ENCODE measurements at regions not wholly inside any gene's neighbourhood (a gene's known extent, or its start where the extent isn't known, plus 50 kb on each side); places are given as distances from the start of the nearest gene placed in this dataset.

DNA sequence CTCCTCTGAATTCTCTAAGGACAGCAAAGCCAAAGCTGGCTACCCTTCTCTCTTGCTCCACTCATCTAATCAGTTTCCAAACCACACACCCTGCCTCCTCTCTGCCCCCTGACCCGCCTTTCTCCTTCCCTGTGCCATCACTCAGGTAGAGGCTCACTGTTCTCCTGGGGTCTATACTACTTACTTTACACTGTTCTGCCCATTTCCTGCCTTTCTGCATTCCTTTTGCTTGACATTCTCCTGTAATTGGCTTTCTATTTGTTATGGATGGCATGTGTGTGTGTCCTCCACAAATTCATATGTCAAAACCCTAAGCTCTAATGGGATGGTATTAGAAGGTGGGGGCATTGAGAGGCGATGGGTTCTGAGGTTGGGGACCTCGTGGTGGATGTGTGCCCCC, 675.2 kb upstream of the ID2 start:
- DNase-seq (no peak), ATAC-seq (ENCODE audit: low read depth) (no peak)
- Mint-ChIP-seq H3K27ac (no peak overlapping the region), H3K36me3 (ENCODE audit: low read depth) (no peaks in the 10 kb centered on the region), H3K9me3 (no peaks in the 10 kb centered on the region), H3K4me1 (no peaks in the 10 kb centered on the region), H3K27me3 (peaks cover 9% of the 10 kb centered on the region), H3K4me3 (no peak overlapping the region)
- CTCF ChIA-PET: no interaction called here
- intact Hi-C loops (cut with micrococcal nuclease): no loop called here
- POLR2A ChIA-PET: interaction anchor here (0.6 kb wide), 1 partner anchor 675 kb away, joined by 3 read pairs; the partner anchor contains the start of gene ID2
- TF ChIP-seq, protein P1, sequence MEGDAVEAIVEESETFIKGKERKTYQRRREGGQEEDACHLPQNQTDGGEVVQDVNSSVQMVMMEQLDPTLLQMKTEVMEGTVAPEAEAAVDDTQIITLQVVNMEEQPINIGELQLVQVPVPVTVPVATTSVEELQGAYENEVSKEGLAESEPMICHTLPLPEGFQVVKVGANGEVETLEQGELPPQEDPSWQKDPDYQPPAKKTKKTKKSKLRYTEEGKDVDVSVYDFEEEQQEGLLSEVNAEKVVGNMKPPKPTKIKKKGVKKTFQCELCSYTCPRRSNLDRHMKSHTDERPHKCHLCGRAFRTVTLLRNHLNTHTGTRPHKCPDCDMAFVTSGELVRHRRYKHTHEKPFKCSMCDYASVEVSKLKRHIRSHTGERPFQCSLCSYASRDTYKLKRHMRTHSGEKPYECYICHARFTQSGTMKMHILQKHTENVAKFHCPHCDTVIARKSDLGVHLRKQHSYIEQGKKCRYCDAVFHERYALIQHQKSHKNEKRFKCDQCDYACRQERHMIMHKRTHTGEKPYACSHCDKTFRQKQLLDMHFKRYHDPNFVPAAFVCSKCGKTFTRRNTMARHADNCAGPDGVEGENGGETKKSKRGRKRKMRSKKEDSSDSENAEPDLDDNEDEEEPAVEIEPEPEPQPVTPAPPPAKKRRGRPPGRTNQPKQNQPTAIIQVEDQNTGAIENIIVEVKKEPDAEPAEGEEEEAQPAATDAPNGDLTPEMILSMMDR (IDR thresholded peaks at IDR 0.05): no peak

DNA sequence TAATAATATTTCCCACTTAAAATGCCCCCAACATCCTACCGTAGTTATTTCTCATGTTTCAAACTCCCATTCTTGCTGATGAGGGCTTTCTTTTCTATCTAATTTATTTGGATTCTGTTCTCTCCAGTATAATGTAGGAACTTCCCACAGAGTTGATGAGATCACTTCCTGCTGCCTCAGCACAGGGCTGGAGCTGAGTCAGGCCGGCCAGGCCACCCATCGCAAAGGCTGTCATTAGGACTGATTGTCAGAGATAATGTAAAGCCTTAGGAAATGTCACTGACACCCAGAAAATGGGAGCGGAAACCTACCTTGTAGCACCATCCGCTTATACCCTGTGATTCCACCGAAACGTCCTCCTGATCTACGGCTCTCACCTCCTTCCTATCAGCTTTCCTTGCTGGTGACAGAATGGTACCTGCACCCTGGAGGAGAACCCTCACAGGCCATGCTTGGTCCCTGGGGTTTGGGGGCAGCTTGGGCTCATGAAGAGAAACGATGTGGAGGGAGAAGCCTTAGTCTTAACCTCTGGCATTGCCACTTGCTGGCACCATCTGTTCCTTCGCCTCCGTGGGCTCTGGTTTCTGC, 672.8 kb upstream of the ID2 start:
- POLR2A ChIA-PET: no interaction called here
- TF ChIP-seq, protein P1 (IDR thresholded peaks at IDR 0.05): no peak
- Mint-ChIP-seq H3K4me3 (no peak overlapping the region), H3K9me3 (no peaks in the 10 kb centered on the region), H3K27ac (no peak overlapping the region), H3K36me3 (ENCODE audit: low read depth) (no peaks in the 10 kb centered on the region), H3K27me3 (peaks cover 22% of the 10 kb centered on the region), H3K4me1 (no peaks in the 10 kb centered on the region)
- intact Hi-C loops (cut with micrococcal nuclease): no loop called here
- CTCF ChIA-PET: no interaction called here
- ATAC-seq (ENCODE audit: low read depth) (no peak), DNase-seq (no peak)

DNA sequence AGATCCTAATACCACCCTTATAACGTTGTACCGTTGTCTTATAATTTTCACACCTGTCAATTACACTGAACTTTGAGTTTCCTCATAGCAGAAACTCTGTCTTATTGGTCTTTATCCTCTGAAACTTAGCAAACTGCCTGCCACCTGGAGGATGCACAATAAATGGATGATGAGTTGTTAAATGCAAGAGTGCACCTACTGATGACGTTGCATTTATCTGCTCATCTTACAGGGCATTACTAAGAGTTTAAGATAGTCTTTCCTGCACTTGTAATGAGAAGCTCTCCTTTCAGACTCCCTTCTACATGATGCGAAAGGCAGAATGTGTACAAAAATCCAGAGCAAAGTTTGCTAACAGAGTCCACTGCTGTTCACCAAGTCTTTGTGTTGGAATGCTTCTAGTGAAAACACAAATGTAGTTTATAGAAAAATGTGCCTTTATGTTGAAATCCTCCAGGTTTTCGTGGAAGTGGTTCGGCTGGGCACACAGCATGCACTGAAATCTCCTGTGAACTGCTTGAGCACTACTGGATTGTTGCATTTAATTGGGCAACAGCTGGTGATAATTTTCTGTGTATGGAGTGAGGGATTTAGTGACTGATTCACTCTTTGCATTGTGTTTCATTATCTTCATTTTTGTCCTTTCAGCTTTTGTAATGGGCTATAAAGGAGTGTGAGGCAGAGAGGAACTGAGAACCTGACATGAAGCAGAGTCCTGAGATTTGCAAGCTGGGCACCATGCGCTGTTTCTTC, 665.8 kb upstream of the ID2 start:
- intact Hi-C loops (cut with micrococcal nuclease): no loop called here
- no peaks in the 10 kb centered on the region for H3K36me3 Mint-ChIP-seq (ENCODE audit: low read depth)
- ChIA-PET POLR2A (no interaction called here), CTCF (no interaction called here)
- peaks cover 15% of the 10 kb centered on the region for H3K27me3 Mint-ChIP-seq
- no peak overlapping the region for H3K27ac Mint-ChIP-seq
- H3K4me3 Mint-ChIP-seq: no peak overlapping the region
- TF ChIP-seq, protein P1 (IDR thresholded peaks at IDR 0.05): no peak
- no peaks in the 10 kb centered on the region for H3K9me3 Mint-ChIP-seq
- no peak for ATAC-seq (ENCODE audit: low read depth)
- no peaks in the 10 kb centered on the region for H3K4me1 Mint-ChIP-seq
- no peak for DNase-seq

DNA sequence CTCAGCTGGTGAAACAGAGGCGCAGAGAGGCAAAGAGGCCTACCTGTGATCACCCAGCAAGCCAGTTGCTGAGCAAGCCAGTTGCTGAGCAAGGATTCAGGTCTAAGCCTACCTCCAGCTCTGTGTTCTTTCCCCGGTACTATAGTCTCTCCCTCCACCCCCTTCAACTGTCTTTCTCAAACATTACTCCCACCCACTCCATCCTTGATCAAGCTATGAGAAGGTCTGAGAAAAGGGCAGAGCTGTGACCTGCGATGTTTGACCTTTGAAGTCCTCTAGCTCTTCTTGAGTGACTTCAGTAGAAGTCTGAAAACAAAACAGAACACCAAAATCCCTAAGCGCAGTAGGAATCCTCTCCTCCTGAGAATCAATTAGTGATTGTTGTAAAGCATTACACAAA, 665.2 kb upstream of the ID2 start:
- Mint-ChIP-seq H3K27ac (no peak overlapping the region), H3K27me3 (peaks cover 14% of the 10 kb centered on the region), H3K36me3 (ENCODE audit: low read depth) (no peaks in the 10 kb centered on the region), H3K4me3 (no peak overlapping the region), H3K4me1 (no peaks in the 10 kb centered on the region), H3K9me3 (no peaks in the 10 kb centered on the region)
- CTCF ChIA-PET: no interaction called here
- TF ChIP-seq, protein P1 (IDR thresholded peaks at IDR 0.05): no peak
- ATAC-seq (ENCODE audit: low read depth) (no peak), DNase-seq (no peak)
- intact Hi-C loops (cut with micrococcal nuclease): no loop called here
- POLR2A ChIA-PET: no interaction called here

DNA sequence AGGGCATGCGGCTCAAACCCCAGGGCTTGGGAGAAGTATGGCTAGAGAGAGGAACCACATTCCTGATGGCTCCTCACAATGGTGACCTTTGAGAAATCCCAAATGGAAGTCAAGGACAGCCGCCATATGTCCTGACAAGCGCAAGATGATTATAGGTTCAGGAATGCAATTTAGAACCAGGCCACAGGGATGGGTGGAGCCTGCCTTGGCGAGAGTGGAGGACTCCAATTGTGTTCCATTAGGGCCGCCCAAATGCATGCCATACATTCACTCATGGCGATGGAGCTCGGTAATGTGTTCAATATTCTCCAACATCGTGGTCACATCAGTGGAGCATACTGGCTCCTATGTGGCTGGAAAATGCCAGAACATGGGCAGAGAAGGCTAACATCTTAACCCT, 662.9 kb upstream of the ID2 start:
- POLR2A ChIA-PET: no interaction called here
- peaks cover 2% of the 10 kb centered on the region for H3K27me3 Mint-ChIP-seq
- peaks cover 3% of the 10 kb centered on the region for H3K9me3 Mint-ChIP-seq
- TF ChIP-seq, protein P1 (IDR thresholded peaks at IDR 0.05): no peak
- DNase-seq (no peak), ATAC-seq (ENCODE audit: low read depth) (no peak)
- intact Hi-C loops (cut with micrococcal nuclease): no loop called here
- H3K4me3 Mint-ChIP-seq: no peak overlapping the region
- no peaks in the 10 kb centered on the region for H3K36me3 Mint-ChIP-seq (ENCODE audit: low read depth)
- CTCF ChIA-PET: no interaction called here
- H3K27ac Mint-ChIP-seq: no peak overlapping the region
- H3K4me1 Mint-ChIP-seq: peaks cover 7% of the 10 kb centered on the region

All from activated B cell treated with CpG ODN at 0.5 μM for 24 hours (primary cell).